LNCAP (cell line): ENCODE measurements at regions not wholly inside any gene's neighbourhood (a gene's known extent, or its start where the extent isn't known, plus 50 kb on each side); places are given as distances from the start of the nearest gene placed in this dataset.

Experiments
- CTCF ChIP-seq: fragments of 450-650 bp; IDR thresholded peaks from 2 replicates; pipeline ENCODE4 v1.5.1; 2017; ENCODE audit warnings: mild to moderate bottlenecking

DNA sequence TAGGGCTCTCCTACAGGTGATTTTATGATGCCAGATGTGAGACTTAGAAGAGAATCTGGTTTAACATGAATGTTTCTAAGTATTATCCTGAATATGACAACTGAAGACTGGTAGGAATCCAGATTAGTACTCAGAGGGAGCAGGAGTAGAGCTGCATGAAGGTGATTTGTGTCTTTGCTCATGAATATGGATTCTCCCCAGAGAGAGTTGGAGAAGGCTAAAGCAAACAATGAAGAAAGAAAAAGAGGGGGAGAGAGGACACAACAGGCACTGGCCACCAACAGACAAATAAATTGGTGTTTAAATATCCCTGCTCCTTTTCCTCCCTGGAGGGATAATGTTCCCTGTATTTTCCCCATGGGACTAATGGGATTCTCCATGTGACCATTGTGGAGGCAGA lies 427.0 kb upstream of the KLF12 start:
- no peak for TF ChIP-seq CTCF

DNA sequence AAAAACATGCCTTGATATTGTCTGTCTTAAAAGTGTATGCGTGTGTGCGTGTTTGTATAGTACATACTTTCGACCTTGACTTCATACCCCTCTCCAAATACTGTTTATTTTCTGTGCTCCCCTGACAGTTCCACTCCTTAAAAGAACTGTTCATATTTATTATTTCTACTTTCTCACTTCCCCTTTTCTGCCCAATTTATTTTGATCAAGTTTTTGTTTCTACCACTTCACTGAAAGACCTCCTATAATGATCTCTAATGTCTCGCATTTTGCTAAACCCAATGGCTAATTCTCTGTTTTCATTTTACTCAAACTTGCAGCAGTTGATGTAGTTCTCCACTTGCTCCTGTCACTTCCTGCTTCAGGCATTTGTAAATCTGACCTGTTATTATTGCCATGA lies 426.1 kb upstream of the KLF12 start:
- TF ChIP-seq CTCF: no peak

GRCh38 chr13:74557870-74558269 lies 423.7 kb upstream of the KLF12 start:
- TF ChIP-seq CTCF: no peak

- no peak for TF ChIP-seq CTCF
Measured at GRCh38 chr13:74555651-74556420, 421.6 kb upstream of the KLF12 start.

GRCh38 chr13:74555276-74555625 lies 421.0 kb upstream of the KLF12 start:
- TF ChIP-seq CTCF: no peak

GRCh38 chr13:74554569-74555275 lies 420.5 kb upstream of the KLF12 start:
- no peak for TF ChIP-seq CTCF

GRCh38 chr13:74550039-74550438 lies 415.8 kb upstream of the KLF12 start:
- TF ChIP-seq CTCF: no peak
